ENCODE measurements at regions not wholly inside any gene's neighbourhood (a gene's known extent, or its start where the extent isn't known, plus 50 kb on each side); places are given as distances from the start of the nearest gene placed in this dataset.

- no peak for TF ChIP-seq CTCF (IDR thresholded peaks at IDR 0.05)
- TF ChIP-seq POLR2A (IDR thresholded peaks at IDR 0.05; ENCODE audit: low read depth) = no peak
- no peak for TF ChIP-seq EP300 (IDR thresholded peaks at IDR 0.05)
These were observed 498.2 kb upstream of the ERCC4 start for GRCh38 chr16:13421726-13422125.
